MM.1S (cell line): ENCODE measurements at regions not wholly inside any gene's neighbourhood (a gene's known extent, or its start where the extent isn't known, plus 50 kb on each side); places are given as distances from the start of the nearest gene placed in this dataset.

ENCODE experiments used
- EZH2 ChIP-seq: fragments of 300-600 bp; sonication (generic); optimal IDR thresholded peaks from 2 replicates; pipeline ENCODE3; 2017; ENCODE audit warnings: low read depth, mild to moderate bottlenecking, antibody characterized with exemption, low read length, mixed read lengths
- TF ChIP-seq, protein P1 (sequence below): fragments of 300-600 bp; sonication (generic); IDR thresholded peaks from 2 replicates; pipeline ENCODE4 v1.5.1; 2016; ENCODE audit warnings: antibody characterized with exemption, low read length, mixed read lengths

DNA sequence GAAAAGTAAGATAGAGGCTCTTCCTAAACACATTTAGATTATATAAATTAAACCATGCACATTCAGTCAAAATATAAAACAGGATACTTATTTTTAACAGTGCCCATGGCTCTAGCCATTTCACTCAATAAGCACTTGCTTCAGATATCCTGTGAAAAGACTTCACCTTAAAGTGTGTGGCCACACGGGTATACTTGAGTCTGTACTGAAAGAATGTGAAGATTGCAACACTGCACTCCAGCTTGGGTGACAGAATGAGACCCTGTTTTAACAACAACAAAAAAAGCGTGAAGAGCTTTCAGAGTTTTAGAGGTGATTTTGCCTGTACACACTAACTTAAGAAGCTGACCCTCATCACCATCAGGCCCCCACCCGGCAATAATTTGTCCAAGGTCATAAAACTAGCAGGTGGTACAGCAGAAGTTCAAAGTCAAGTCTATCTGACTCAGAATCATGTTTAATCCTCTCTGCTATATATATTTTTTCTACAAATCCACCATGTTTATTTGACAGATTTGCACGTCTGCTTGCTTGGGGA, 203.5 kb upstream of the GUCY1A2 start:
- TF ChIP-seq, protein P1, sequence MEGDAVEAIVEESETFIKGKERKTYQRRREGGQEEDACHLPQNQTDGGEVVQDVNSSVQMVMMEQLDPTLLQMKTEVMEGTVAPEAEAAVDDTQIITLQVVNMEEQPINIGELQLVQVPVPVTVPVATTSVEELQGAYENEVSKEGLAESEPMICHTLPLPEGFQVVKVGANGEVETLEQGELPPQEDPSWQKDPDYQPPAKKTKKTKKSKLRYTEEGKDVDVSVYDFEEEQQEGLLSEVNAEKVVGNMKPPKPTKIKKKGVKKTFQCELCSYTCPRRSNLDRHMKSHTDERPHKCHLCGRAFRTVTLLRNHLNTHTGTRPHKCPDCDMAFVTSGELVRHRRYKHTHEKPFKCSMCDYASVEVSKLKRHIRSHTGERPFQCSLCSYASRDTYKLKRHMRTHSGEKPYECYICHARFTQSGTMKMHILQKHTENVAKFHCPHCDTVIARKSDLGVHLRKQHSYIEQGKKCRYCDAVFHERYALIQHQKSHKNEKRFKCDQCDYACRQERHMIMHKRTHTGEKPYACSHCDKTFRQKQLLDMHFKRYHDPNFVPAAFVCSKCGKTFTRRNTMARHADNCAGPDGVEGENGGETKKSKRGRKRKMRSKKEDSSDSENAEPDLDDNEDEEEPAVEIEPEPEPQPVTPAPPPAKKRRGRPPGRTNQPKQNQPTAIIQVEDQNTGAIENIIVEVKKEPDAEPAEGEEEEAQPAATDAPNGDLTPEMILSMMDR, result no peak
- TF ChIP-seq EZH2, result no peak
